Left lung (tissue), 4 donors: ENCODE measurements at regions not wholly inside any gene's neighbourhood (a gene's known extent, or its start where the extent isn't known, plus 50 kb on each side); places are given as distances from the start of the nearest gene placed in this dataset.

Experiments used
- ATAC-seq: fragments of 200-7000 bp; cut with Tn5 transposase; one replicate; pipeline ENCODE4 v1.9.1; 2020; ENCODE audit warnings: moderate library complexity
- DNase-seq, 4 donors: peaks; one replicate each; pipeline ENCODE4 v3.0.0-alpha.2; 2013 to 2020
- H3K27ac ChIP-seq, 2 donors: fragments of 200-600 bp; sonication (generic) in 1 of 2; one replicate each; pipeline versions ENCODE4 v1.5.0 to v1.8.0; 2020 to 2021
- H3K27me3 ChIP-seq, 2 donors: fragments of 200-600 bp; sonication (generic) in 1 of 2; one replicate each; pipeline versions ENCODE4 v1.5.0 to v1.8.0; 2020 to 2021
- H3K36me3 ChIP-seq, 2 donors: fragments of 200-600 bp; sonication (generic) in 1 of 2; one replicate each; pipeline versions ENCODE4 v1.5.0 to v1.8.0; 2020 to 2021
- H3K4me1 ChIP-seq, 2 donors: fragments of 200-600 bp; one replicate each; pipeline ENCODE4 v1.8.0; 2021
- H3K4me3 ChIP-seq, 2 donors: fragments of 200-600 bp; sonication (generic) in 1 of 2; one replicate each; pipeline versions ENCODE4 v1.5.0 to v1.8.0; 2020 to 2021; ENCODE audit warnings: mild to moderate bottlenecking in 1 of 2
- H3K9me3 ChIP-seq, 2 donors: fragments of 200-600 bp; sonication (generic) in 1 of 2; one replicate each; pipeline versions ENCODE4 v1.5.0 to v1.8.0; 2020 to 2021
- CTCF ChIP-seq, 2 donors: fragments of 200-600 bp; sonication (generic) in 1 of 2; IDR thresholded peaks; one replicate each; pipeline versions ENCODE4 v1.5.0 to v1.8.0; 2021; ENCODE audit warnings: antibody characterized with exemption in 2 of 2
- intact Hi-C, 2 donors: fragments of 100-400 bp; cut with DNase I; formaldehyde crosslinking; loops; one replicate each; pipeline versions ENCODE4 v1.11.2 to v1.14.2; 2022
- donor health status: DM: no; HTN: yes; CAD: no.
- donor health status: DM: no; HTN: no; CAD: no.

- ATAC-seq (no peak), DNase-seq (peak in 2 of 4 donors; percentile 44 to 54)
- H3K9me3 ChIP-seq: no peaks in the 10 kb centered on the region
- H3K27ac ChIP-seq: no peak overlapping the region
- H3K27me3 ChIP-seq: no peaks in the 10 kb centered on the region
- no peaks in the 10 kb centered on the region for H3K36me3 ChIP-seq
- TF ChIP-seq CTCF (IDR thresholded peaks at IDR 0.05): no peak
- no peaks in the 10 kb centered on the region for H3K4me1 ChIP-seq
- no peak overlapping the region for H3K4me3 ChIP-seq
- intact Hi-C loops: no loop called here
Measured at GRCh38 chr10:93245779-93246178, 172.1 kb downstream of the CYP26A1 start.

- Histone ChIP-seq H3K36me3 (no peaks in the 10 kb centered on the region), H3K9me3 (no peaks in the 10 kb centered on the region), H3K4me1 (no peaks in the 10 kb centered on the region), H3K27me3 (no peaks in the 10 kb centered on the region), H3K27ac (no peak overlapping the region), H3K4me3 (no peak overlapping the region)
- ATAC-seq: no peak
- DNase-seq: no peak
- intact Hi-C loops: no loop called here
- TF ChIP-seq CTCF (IDR thresholded peaks at IDR 0.05): no peak
Measured at GRCh38 chr10:93248583-93249227, 175.0 kb downstream of the CYP26A1 start.

- Histone ChIP-seq H3K4me3 (no peak overlapping the region), H3K27me3 (no peaks in the 10 kb centered on the region), H3K36me3 (no peaks in the 10 kb centered on the region), H3K4me1 (no peaks in the 10 kb centered on the region), H3K9me3 (no peaks in the 10 kb centered on the region), H3K27ac (no peak overlapping the region)
- DNase-seq (no peak), ATAC-seq (no peak)
- no peak for TF ChIP-seq CTCF (IDR thresholded peaks at IDR 0.05)
- intact Hi-C loops: no loop called here
Measured at GRCh38 chr10:93250010-93250409, 176.3 kb downstream of the CYP26A1 start.

- H3K9me3 ChIP-seq: no peaks in the 10 kb centered on the region
- ATAC-seq (no peak), DNase-seq (no peak)
- no peaks in the 10 kb centered on the region for H3K4me1 ChIP-seq
- no peak for TF ChIP-seq CTCF (IDR thresholded peaks at IDR 0.05)
- H3K27me3 ChIP-seq: no peaks in the 10 kb centered on the region
- no peaks in the 10 kb centered on the region for H3K36me3 ChIP-seq
- no peak overlapping the region for H3K4me3 ChIP-seq
- no peak overlapping the region for H3K27ac ChIP-seq
- intact Hi-C loops: no loop called here
Measured at GRCh38 chr10:93254180-93254853, 180.6 kb downstream of the CYP26A1 start.

GRCh38 chr10:93255546-93255945 lies 181.9 kb downstream of the CYP26A1 start:
- intact Hi-C loops: no loop called here
- no peak for ATAC-seq
- Histone ChIP-seq H3K4me1 (no peaks in the 10 kb centered on the region), H3K27ac (no peak overlapping the region), H3K36me3 (no peaks in the 10 kb centered on the region), H3K4me3 (no peak overlapping the region), H3K9me3 (no peaks in the 10 kb centered on the region), H3K27me3 (no peaks in the 10 kb centered on the region)
- no peak for TF ChIP-seq CTCF (IDR thresholded peaks at IDR 0.05)
- DNase-seq: no peak
